ENCODE measurements at regions not wholly inside any gene's neighbourhood (a gene's known extent, or its start where the extent isn't known, plus 50 kb on each side); places are given as distances from the start of the nearest gene placed in this dataset.
A peak's percentile ranks its signal among the peaks of the same experiment; 100 is the strongest.

DNA sequence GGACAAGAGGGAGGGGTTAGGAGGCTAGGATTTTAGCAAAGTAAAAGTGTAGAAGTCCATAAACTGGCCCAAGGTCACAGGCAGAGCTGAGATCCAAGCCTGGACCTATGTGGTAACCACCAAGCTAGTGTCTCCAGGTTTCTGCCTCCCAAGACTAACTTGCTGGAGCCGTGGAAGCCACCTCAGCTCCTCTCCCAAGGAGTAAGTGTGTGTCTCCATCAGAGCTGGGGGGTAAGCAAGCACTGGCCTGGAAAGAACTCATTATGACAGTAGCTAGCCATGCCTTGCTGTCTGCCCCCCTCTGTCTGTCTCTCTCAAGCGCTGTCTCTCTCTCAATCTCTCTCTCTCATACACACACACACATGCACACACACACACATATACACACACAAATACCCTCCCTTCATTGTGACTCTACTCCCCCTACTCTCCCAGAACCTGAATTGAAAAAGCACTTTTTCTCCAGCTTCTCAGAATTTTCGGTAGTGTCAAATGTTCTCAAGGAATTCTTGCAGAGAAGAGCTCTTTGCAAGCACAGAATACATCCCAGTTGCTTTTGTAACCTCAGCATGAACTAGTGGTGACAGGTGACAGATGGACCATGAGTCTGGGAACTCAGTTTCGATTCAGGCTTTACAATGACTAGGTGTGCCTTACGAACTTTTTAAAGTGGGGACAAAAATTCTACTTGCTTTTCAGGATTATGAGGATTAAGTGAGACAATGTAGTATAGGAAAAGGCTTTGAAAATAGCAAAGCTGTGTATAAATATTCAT is 238.0 kb upstream of the FGGY start:
- Mint-ChIP-seq H3K4me1 (ENCODE audit: unreplicated experiment) (peaks cover 39% of the 10 kb centered on the region), H3K27ac (ENCODE audit: unreplicated experiment) (no peak overlapping the region), H3K27me3 (ENCODE audit: unreplicated experiment) (peaks cover 8% of the 10 kb centered on the region), H3K9me3 (ENCODE audit: unreplicated experiment) (no peaks in the 10 kb centered on the region), H3K4me3 (ENCODE audit: unreplicated experiment) (no peak overlapping the region), H3K36me3 (ENCODE audit: low read depth, unreplicated experiment) (peaks cover 4% of the 10 kb centered on the region)
- no peak for DNase-seq (ENCODE audit: low spot score)
- TF ChIP-seq, protein P1, sequence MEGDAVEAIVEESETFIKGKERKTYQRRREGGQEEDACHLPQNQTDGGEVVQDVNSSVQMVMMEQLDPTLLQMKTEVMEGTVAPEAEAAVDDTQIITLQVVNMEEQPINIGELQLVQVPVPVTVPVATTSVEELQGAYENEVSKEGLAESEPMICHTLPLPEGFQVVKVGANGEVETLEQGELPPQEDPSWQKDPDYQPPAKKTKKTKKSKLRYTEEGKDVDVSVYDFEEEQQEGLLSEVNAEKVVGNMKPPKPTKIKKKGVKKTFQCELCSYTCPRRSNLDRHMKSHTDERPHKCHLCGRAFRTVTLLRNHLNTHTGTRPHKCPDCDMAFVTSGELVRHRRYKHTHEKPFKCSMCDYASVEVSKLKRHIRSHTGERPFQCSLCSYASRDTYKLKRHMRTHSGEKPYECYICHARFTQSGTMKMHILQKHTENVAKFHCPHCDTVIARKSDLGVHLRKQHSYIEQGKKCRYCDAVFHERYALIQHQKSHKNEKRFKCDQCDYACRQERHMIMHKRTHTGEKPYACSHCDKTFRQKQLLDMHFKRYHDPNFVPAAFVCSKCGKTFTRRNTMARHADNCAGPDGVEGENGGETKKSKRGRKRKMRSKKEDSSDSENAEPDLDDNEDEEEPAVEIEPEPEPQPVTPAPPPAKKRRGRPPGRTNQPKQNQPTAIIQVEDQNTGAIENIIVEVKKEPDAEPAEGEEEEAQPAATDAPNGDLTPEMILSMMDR (IDR thresholded peaks at IDR 0.05; ENCODE audit: unreplicated experiment), result no peak

DNA sequence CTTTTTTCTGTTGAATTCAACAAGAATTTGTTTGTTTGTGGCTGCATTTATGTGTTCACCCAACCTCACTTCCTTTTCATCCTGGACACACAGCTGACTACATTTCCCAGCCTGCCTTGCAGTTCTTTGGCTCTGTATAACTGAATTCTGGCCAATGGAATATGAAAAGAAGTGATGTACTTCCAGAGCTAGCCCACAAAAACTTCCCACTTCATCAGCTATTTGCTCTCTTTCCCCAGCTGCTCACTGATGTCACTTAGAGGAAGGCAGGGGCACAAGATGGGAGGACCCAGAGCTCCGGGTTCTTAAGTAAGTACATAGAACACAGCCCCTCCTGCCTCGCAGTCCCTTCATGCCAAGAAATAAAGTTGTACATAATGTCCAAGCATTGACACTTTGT is 235.0 kb upstream of the FGGY start:
- no peak overlapping the region for H3K4me3 Mint-ChIP-seq (ENCODE audit: unreplicated experiment)
- peak overlapping the region; percentile 65 for H3K27ac Mint-ChIP-seq (ENCODE audit: unreplicated experiment)
- H3K4me1 Mint-ChIP-seq (ENCODE audit: unreplicated experiment), result peaks cover 52% of the 10 kb centered on the region
- no peak for DNase-seq (ENCODE audit: low spot score)
- peaks cover 4% of the 10 kb centered on the region for H3K36me3 Mint-ChIP-seq (ENCODE audit: low read depth, unreplicated experiment)
- H3K27me3 Mint-ChIP-seq (ENCODE audit: unreplicated experiment), result peaks cover 8% of the 10 kb centered on the region
- TF ChIP-seq, protein P1 (IDR thresholded peaks at IDR 0.05; ENCODE audit: unreplicated experiment), result no peak
- no peaks in the 10 kb centered on the region for H3K9me3 Mint-ChIP-seq (ENCODE audit: unreplicated experiment)

DNA sequence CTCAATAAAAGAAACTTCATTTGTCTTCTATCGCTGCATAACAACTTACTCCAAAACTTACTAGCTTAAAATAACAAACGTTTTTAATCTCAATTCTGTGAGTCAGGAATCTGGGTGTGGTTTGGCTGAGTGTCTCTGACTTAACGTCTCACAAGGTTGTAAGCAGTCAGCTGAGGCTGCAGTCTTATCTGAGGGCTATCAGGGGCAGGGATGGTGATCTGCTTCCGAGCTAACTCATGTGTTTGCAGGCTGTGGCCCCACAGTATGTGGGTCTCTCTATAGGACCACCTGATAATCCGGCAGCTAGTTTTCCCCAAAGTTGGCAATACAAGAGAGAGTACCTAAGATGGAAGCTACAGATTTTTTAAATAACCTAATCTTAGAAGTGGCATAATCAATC is 234.2 kb upstream of the FGGY start:
- H3K36me3 Mint-ChIP-seq (ENCODE audit: low read depth, unreplicated experiment), result peaks cover 3% of the 10 kb centered on the region
- no peak for DNase-seq (ENCODE audit: low spot score)
- H3K27ac Mint-ChIP-seq (ENCODE audit: unreplicated experiment), result peak overlapping the region; percentile 94
- no peak overlapping the region for H3K4me3 Mint-ChIP-seq (ENCODE audit: unreplicated experiment)
- TF ChIP-seq, protein P1 (IDR thresholded peaks at IDR 0.05; ENCODE audit: unreplicated experiment), result no peak
- H3K4me1 Mint-ChIP-seq (ENCODE audit: unreplicated experiment), result peaks cover 47% of the 10 kb centered on the region
- H3K9me3 Mint-ChIP-seq (ENCODE audit: unreplicated experiment), result no peaks in the 10 kb centered on the region
- H3K27me3 Mint-ChIP-seq (ENCODE audit: unreplicated experiment), result peaks cover 7% of the 10 kb centered on the region

DNA sequence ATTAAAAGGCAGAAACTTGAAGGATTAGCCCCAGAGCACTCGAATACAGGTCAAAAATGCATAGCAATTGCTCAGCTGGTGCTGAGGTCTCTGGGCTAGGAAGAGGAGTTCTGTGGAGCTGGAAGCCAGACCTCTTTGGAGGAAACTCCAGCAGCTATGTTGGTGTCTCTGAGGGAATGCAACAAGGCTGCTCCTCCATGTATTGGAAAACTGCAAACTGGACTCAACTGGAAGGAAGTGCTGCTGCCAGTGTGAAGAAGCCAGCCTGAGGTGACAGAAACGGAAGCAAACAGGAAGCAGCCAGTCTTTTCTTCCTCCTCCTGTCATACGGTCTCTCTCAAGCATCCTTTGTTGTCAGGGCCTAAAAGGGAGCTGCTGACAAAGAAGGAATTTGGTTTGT is 233.4 kb upstream of the FGGY start:
- Mint-ChIP-seq H3K9me3 (ENCODE audit: unreplicated experiment) (no peaks in the 10 kb centered on the region), H3K4me1 (ENCODE audit: unreplicated experiment) (peaks cover 48% of the 10 kb centered on the region), H3K36me3 (ENCODE audit: low read depth, unreplicated experiment) (no peaks in the 10 kb centered on the region), H3K27me3 (ENCODE audit: unreplicated experiment) (peaks cover 4% of the 10 kb centered on the region), H3K4me3 (ENCODE audit: unreplicated experiment) (no peak overlapping the region), H3K27ac (ENCODE audit: unreplicated experiment) (peak overlapping the region; percentile 94)
- peak; percentile 28 for DNase-seq (ENCODE audit: low spot score)
- TF ChIP-seq, protein P1 (IDR thresholded peaks at IDR 0.05; ENCODE audit: unreplicated experiment), result no peak

DNA sequence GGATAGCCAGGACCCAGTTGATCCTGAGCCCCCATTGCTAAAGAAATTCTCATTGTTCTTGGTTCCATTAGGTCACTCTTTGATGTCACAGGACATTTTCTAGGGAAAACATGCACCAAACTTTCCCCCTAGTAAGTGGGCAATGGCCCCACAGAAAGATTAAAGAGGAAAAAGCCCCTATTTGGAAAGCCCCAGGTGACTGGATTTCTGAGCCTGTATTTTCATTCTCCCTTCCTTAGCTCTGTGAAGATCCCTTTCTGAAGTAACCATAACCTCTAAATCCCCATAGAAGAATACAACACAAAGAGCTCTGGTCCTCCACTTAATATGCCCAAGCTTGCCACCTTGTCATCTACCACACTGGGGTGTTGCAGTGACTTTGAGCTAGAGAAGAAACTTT is 232.3 kb upstream of the FGGY start:
- H3K4me1 Mint-ChIP-seq (ENCODE audit: unreplicated experiment), result peaks cover 48% of the 10 kb centered on the region

More for the DNA sequence above, 232.3 kb upstream of the FGGY start:
- no peak overlapping the region for H3K4me3 Mint-ChIP-seq (ENCODE audit: unreplicated experiment)
- TF ChIP-seq, protein P1 (IDR thresholded peaks at IDR 0.05; ENCODE audit: unreplicated experiment), result no peak
- H3K36me3 Mint-ChIP-seq (ENCODE audit: low read depth, unreplicated experiment), result no peaks in the 10 kb centered on the region
- no peaks in the 10 kb centered on the region for H3K9me3 Mint-ChIP-seq (ENCODE audit: unreplicated experiment)
- peaks cover 2% of the 10 kb centered on the region for H3K27me3 Mint-ChIP-seq (ENCODE audit: unreplicated experiment)
- no peak for DNase-seq (ENCODE audit: low spot score)
- peak overlapping the region; percentile 94 for H3K27ac Mint-ChIP-seq (ENCODE audit: unreplicated experiment)

Measured in endothelial cell (in vitro differentiated cells).